ENCODE measurements at regions not wholly inside any gene's neighbourhood (a gene's known extent, or its start where the extent isn't known, plus 50 kb on each side); places are given as distances from the start of the nearest gene placed in this dataset.

DNA sequence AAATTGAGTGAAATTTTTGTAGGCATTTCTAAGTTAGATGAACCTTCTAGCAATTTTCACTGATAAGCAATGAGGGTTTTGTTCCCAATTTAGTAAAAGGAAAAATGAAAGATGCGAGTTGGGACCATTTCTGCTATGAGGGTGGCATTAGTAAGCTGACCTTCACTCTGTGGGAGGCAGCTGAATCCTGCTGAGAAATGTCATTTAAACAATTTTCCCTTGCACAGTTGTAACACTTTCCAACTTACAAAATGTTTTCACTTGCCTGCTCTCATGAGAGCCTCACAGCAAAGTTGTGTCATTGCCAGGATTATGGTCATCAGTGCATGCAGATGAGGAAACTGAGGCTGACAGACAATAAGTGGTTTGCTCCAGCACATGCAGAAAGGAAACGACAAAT, 527.7 kb downstream of the TNS1 start:
- TF ChIP-seq, protein P1, sequence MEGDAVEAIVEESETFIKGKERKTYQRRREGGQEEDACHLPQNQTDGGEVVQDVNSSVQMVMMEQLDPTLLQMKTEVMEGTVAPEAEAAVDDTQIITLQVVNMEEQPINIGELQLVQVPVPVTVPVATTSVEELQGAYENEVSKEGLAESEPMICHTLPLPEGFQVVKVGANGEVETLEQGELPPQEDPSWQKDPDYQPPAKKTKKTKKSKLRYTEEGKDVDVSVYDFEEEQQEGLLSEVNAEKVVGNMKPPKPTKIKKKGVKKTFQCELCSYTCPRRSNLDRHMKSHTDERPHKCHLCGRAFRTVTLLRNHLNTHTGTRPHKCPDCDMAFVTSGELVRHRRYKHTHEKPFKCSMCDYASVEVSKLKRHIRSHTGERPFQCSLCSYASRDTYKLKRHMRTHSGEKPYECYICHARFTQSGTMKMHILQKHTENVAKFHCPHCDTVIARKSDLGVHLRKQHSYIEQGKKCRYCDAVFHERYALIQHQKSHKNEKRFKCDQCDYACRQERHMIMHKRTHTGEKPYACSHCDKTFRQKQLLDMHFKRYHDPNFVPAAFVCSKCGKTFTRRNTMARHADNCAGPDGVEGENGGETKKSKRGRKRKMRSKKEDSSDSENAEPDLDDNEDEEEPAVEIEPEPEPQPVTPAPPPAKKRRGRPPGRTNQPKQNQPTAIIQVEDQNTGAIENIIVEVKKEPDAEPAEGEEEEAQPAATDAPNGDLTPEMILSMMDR (IDR thresholded peaks at IDR 0.05; ENCODE audit: partially characterized antibody, unreplicated experiment) = no peak
- Mint-ChIP-seq H3K9me3 (ENCODE audit: unreplicated experiment) (peaks cover 1% of the 10 kb centered on the region), H3K27me3 (ENCODE audit: unreplicated experiment) (no peaks in the 10 kb centered on the region), H3K4me1 (ENCODE audit: low read depth, unreplicated experiment) (peaks cover 7% of the 10 kb centered on the region), H3K36me3 (ENCODE audit: unreplicated experiment) (no peaks in the 10 kb centered on the region), H3K4me3 (ENCODE audit: unreplicated experiment) (no peak overlapping the region), H3K27ac (ENCODE audit: unreplicated experiment) (no peak overlapping the region)
- DNase-seq = no peak

DNA sequence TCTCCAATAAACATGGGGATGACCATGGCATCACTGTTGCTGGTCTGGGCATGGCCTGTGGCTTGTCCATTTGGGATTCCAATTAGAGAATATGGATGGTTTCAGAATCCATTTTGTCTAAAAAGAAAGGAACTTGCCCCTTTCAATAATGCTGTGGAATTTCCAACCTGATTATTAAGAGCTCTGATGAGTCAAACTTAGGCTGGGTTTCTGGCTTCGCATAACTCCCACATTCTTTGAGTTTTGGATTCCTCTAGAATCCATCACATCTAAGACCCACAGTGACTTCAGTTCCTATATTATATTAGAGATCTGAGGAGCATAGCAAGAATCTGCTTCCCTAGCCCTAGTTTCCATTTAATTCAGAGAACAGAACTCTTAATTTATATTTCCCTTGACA, 531.5 kb downstream of the TNS1 start:
- Mint-ChIP-seq H3K4me3 (ENCODE audit: unreplicated experiment) (no peak overlapping the region), H3K36me3 (ENCODE audit: unreplicated experiment) (no peaks in the 10 kb centered on the region), H3K9me3 (ENCODE audit: unreplicated experiment) (peaks cover 3% of the 10 kb centered on the region), H3K27ac (ENCODE audit: unreplicated experiment) (no peak overlapping the region), H3K4me1 (ENCODE audit: low read depth, unreplicated experiment) (peaks cover 6% of the 10 kb centered on the region), H3K27me3 (ENCODE audit: unreplicated experiment) (peaks cover 1% of the 10 kb centered on the region)
- TF ChIP-seq, protein P1 (IDR thresholded peaks at IDR 0.05; ENCODE audit: partially characterized antibody, unreplicated experiment) = no peak
- no peak for DNase-seq

DNA sequence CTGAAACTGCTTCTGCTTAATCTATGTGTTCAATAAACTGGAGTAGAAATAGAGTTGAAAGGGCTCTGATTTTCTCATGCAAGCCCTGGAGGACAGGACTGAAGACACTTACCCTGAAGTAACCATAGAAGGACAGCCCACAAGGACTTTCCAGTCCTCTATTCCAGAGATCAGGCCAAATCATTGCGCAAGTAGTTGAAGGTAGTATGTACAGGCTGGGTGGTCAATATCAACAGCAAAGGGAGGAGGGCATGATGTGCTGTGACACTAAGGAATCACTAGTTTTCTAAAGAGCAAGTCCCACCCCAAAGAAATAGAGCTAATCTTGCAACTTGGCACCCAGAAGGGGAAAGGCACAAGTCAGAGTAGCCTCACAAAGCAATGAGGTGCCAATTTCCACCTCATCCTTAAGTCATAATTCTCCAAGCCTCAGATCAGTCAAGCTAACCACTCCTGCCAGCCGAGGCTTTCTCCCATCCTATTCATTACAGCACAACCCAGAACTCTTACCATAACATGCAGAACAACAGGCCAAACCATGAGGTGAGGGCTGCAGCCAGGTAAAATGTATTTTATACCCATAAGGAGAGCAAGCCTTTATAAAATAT, 533.5 kb downstream of the TNS1 start:
- no peak for DNase-seq
- H3K4me1 Mint-ChIP-seq (ENCODE audit: low read depth, unreplicated experiment) = peaks cover 6% of the 10 kb centered on the region
- peaks cover 3% of the 10 kb centered on the region for H3K9me3 Mint-ChIP-seq (ENCODE audit: unreplicated experiment)
- H3K27ac Mint-ChIP-seq (ENCODE audit: unreplicated experiment) = no peak overlapping the region
- H3K4me3 Mint-ChIP-seq (ENCODE audit: unreplicated experiment) = no peak overlapping the region
- peaks cover 1% of the 10 kb centered on the region for H3K27me3 Mint-ChIP-seq (ENCODE audit: unreplicated experiment)
- no peaks in the 10 kb centered on the region for H3K36me3 Mint-ChIP-seq (ENCODE audit: unreplicated experiment)
- TF ChIP-seq, protein P1 (IDR thresholded peaks at IDR 0.05; ENCODE audit: partially characterized antibody, unreplicated experiment) = no peak

DNA sequence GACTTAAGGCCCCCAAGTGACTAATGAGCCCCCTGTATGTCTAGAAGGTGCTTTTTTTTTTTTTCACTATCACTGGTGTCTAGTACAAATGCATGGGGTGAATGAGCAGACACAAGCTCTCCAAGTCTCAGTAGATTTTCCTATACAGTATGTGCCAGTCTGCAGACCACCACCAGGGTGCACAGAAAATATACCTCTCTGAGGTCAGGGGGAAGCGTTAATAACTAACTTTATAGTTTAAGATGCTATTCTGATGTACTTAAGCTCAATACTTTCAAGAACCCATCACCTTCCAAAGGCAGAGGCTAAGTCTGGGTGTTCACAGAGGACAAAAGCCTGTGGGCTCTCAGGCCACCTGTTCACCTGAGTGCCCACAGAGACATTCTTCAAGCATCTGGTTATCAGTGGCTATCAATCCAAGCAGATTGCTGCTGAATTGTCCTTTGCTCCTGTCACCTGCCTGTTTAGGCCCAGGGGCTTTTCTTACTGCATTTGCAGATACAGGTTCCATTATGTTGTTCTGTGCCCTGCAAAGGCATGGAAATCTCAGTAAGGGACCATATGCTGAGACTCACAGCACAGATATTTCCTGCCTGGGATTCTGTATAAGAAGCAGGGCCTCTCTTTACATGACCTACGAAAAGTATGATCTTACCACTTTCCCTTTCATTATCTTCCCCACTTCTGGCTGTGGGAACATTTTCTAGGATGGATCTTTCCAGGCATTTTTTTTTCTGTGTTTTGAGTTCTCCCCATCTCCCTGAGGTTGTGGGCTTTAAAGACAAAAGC, 534.6 kb downstream of the TNS1 start:
- Mint-ChIP-seq H3K36me3 (ENCODE audit: unreplicated experiment) (no peaks in the 10 kb centered on the region), H3K9me3 (ENCODE audit: unreplicated experiment) (peaks cover 3% of the 10 kb centered on the region), H3K4me3 (ENCODE audit: unreplicated experiment) (no peak overlapping the region), H3K4me1 (ENCODE audit: low read depth, unreplicated experiment) (peaks cover 6% of the 10 kb centered on the region), H3K27me3 (ENCODE audit: unreplicated experiment) (peaks cover 1% of the 10 kb centered on the region), H3K27ac (ENCODE audit: unreplicated experiment) (no peak overlapping the region)
- DNase-seq = no peak
- TF ChIP-seq, protein P1 (IDR thresholded peaks at IDR 0.05; ENCODE audit: partially characterized antibody, unreplicated experiment) = peak; percentile 28

DNA sequence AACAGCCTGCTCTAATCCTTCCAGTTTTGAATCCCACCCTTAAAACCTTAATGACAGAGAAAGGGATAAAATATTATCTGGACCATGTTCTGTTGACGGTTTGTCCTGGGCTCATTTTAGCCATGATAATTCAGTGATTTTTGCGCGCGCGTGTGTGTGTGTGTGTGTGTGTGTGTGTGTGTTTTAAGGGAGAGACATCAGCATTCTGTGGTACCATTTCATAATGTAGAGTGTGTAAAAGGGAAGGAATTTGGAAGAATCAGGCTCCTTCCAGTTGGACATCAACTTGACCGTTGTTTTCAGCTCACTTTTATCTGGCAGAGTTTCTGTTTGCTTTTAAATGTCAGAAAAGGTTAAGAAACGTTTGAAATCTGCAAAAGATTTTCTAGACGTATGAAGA, 535.5 kb downstream of the TNS1 start:
- DNase-seq = no peak
- Mint-ChIP-seq H3K27me3 (ENCODE audit: unreplicated experiment) (peaks cover 1% of the 10 kb centered on the region), H3K4me1 (ENCODE audit: low read depth, unreplicated experiment) (peaks cover 6% of the 10 kb centered on the region), H3K4me3 (ENCODE audit: unreplicated experiment) (no peak overlapping the region), H3K36me3 (ENCODE audit: unreplicated experiment) (no peaks in the 10 kb centered on the region), H3K27ac (ENCODE audit: unreplicated experiment) (no peak overlapping the region), H3K9me3 (ENCODE audit: unreplicated experiment) (peaks cover 3% of the 10 kb centered on the region)
- TF ChIP-seq, protein P1 (IDR thresholded peaks at IDR 0.05; ENCODE audit: partially characterized antibody, unreplicated experiment) = no peak

All from glutamatergic neuron (in vitro differentiated cells).